RWPE2 (cell line): ENCODE measurements at regions not wholly inside any gene's neighbourhood (a gene's known extent, or its start where the extent isn't known, plus 50 kb on each side); places are given as distances from the start of the nearest gene placed in this dataset.

Source experiments
- ATAC-seq: fragments of 200-7000 bp; cut with Tn5 transposase; 3 replicates; pipeline ENCODE4 v1.9.1; 2021; ENCODE audit warnings: low read depth
- DNase-seq: peaks from one replicate; pipeline ENCODE4 v3.0.0-alpha.2; 2020; ENCODE audit warnings: low spot score
- H3K27ac ChIP-seq: fragments of 450-650 bp; 2 replicates; pipeline ENCODE4 v1.5.1; 2017; ENCODE audit warnings: mild to moderate bottlenecking; ENCODE audit not compliant: poor library complexity, severe bottlenecking
- H3K27me3 ChIP-seq: fragments of 250-450 bp; sonication (Bioruptor Pico); 2 replicates; pipeline ENCODE4 v1.5.1; 2021; ENCODE audit warnings: mild to moderate bottlenecking, moderate library complexity; ENCODE audit not compliant: insufficient read depth, poor library complexity, severe bottlenecking
- H3K36me3 ChIP-seq: fragments of 250-450 bp; sonication (Bioruptor Pico); 2 replicates; pipeline ENCODE4 v1.5.1; 2020; ENCODE audit warnings: low read depth, mild to moderate bottlenecking, moderate library complexity
- H3K4me1 ChIP-seq: fragments of 250-450 bp; sonication (Bioruptor Pico); 2 replicates; pipeline ENCODE4 v1.5.1; 2021; ENCODE audit warnings: mild to moderate bottlenecking, moderate library complexity; ENCODE audit not compliant: insufficient read depth, poor library complexity, severe bottlenecking
- H3K4me3 ChIP-seq: fragments of 250-450 bp; sonication (Bioruptor Pico); 2 replicates; pipeline ENCODE4 v1.5.1; 2021; ENCODE audit warnings: mild to moderate bottlenecking, moderate library complexity; ENCODE audit not compliant: severe bottlenecking
- H3K9me3 ChIP-seq: fragments of 250-450 bp; sonication (Bioruptor Pico); 2 replicates; pipeline ENCODE4 v1.5.1; 2021; ENCODE audit warnings: mild to moderate bottlenecking, moderate library complexity; ENCODE audit not compliant: severe bottlenecking
- CTCF ChIP-seq: fragments of 450-650 bp; IDR thresholded peaks from one replicate; pipeline ENCODE4 v1.5.1; 2017; ENCODE audit warnings: mild to moderate bottlenecking, moderate library complexity; ENCODE audit not compliant: poor library complexity, severe bottlenecking

DNA sequence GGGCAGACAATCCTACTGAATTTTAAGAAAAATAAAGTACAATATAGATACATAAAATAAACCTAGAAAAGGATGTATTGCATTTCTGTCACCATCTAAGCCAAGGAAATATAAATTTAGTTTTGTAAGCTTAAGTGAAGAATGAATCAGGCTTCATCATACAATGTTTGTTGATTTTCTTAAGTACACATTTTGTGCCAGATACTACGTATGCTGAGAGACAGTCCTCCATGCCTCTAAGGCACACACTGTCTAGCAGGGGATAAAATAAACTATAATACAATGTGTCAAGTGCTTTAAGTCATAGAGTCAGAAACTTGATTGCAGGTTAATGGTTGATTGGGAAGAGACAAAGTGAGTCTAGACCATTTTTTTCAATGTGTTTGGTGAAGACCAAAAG, 465.7 kb downstream of the TBC1D4 start:
- H3K27me3 ChIP-seq, result no peaks in the 10 kb centered on the region
- DNase-seq (no peak), ATAC-seq (no peak)
- no peaks in the 10 kb centered on the region for H3K9me3 ChIP-seq
- H3K27ac ChIP-seq, result no peak overlapping the region
- TF ChIP-seq CTCF, result no peak
- H3K4me1 ChIP-seq, result no peaks in the 10 kb centered on the region
- no peaks in the 10 kb centered on the region for H3K36me3 ChIP-seq
- H3K4me3 ChIP-seq, result no peak overlapping the region

DNA sequence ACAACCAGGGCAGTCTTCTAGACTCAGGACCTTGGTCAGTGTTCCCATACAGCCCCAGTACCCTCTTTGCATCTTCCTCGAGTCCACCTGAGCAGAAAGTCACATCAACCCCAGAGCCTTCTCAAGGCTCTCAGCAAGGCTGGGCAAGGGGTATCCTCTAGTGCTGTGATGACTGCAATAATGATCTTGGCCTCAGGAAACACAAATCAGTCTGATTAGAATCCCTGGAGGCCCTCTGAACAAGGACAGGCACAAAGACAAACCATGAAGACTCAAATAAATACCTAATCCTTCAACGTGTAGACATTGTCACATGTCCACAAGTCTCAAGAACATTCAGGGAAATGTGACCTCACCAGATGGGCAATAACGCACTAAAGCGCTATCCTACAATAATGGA, 468.2 kb downstream of the TBC1D4 start:
- ATAC-seq, result no peak
- Histone ChIP-seq H3K9me3 (no peaks in the 10 kb centered on the region), H3K27ac (no peak overlapping the region), H3K36me3 (no peaks in the 10 kb centered on the region), H3K27me3 (no peaks in the 10 kb centered on the region), H3K4me3 (no peak overlapping the region), H3K4me1 (no peaks in the 10 kb centered on the region)
- TF ChIP-seq CTCF, result no peak
- DNase-seq, result no peak

GRCh38 chr13:75010941-75011340, 471.0 kb downstream of the TBC1D4 start:
- TF ChIP-seq CTCF, result no peak
- H3K4me3 ChIP-seq, result no peak overlapping the region

DNA sequence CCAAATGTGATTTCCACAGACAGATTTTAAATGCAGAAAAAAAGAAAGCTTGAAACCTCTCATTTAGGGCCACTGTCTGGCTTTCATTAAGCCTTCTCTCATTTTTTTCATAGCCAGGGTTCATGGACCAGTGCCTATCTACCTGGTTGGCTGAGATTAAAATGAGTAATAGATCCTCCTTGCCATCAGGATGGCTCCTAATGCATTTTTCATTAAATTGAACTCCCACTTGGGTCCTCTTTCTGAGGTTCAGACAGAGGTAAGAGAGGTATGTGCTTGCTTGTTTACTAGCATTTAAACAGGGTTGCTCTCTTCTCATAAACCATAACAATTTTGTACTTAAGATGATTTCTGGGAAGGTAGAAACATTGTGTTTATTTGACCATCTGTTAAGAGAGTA, 473.0 kb downstream of the TBC1D4 start:
- Histone ChIP-seq H3K4me1 (no peaks in the 10 kb centered on the region), H3K27ac (no peak overlapping the region), H3K4me3 (no peak overlapping the region), H3K36me3 (no peaks in the 10 kb centered on the region), H3K9me3 (no peaks in the 10 kb centered on the region), H3K27me3 (no peaks in the 10 kb centered on the region)
- ATAC-seq, result no peak
- no peak for TF ChIP-seq CTCF
- no peak for DNase-seq

More at GRCh38 chr13:75010941-75011340, 471.0 kb downstream of the TBC1D4 start:
- DNase-seq (no peak), ATAC-seq (no peak)
- Histone ChIP-seq H3K36me3 (no peaks in the 10 kb centered on the region), H3K4me1 (no peaks in the 10 kb centered on the region), H3K27ac (no peak overlapping the region), H3K27me3 (no peaks in the 10 kb centered on the region), H3K9me3 (no peaks in the 10 kb centered on the region)

GRCh38 chr13:74990992-74991391, 491.0 kb downstream of the TBC1D4 start:
- H3K4me3 ChIP-seq, result no peak overlapping the region
- DNase-seq (no peak), ATAC-seq (no peak)
- H3K27ac ChIP-seq, result no peak overlapping the region
- TF ChIP-seq CTCF, result no peak
- no peaks in the 10 kb centered on the region for H3K4me1 ChIP-seq
- no peaks in the 10 kb centered on the region for H3K9me3 ChIP-seq
- H3K36me3 ChIP-seq, result no peaks in the 10 kb centered on the region
- H3K27me3 ChIP-seq, result no peaks in the 10 kb centered on the region
